Naive thymus-derived CD8-positive, alpha-beta T cell (primary cell): ENCODE measurements at regions not wholly inside any gene's neighbourhood (a gene's known extent, or its start where the extent isn't known, plus 50 kb on each side); places are given as distances from the start of the nearest gene placed in this dataset.
"Not testable (repeated sequence)": the region's sequence is repeated elsewhere in the genome, so short reads cannot be mapped to it uniquely, and the experiment has no call there.

ENCODE experiments used
- ATAC-seq, 2 donors: fragments of 150-1000 bp; cut with Tn5 transposase in 1 of 2; sonication (Bioruptor Pico), chemical (Tn5 transposase) in 1 of 2; 1 replicate in 1 of 2; 2 replicates in 1 of 2; pipeline ENCODE4 v1.10.0; 2021; ENCODE audit warnings: mild to moderate bottlenecking in 2 of 2, moderate library complexity in 2 of 2
- POLR2A ChIA-PET: fragments of 350-600 bp; sonication (Branson Sonifier 250); formaldehyde crosslinking; loops from one replicate; lab custom pipeline; 2021; ENCODE audit warnings: antibody characterized with exemption; lab: Charles Lee
- DNase-seq, 10 donors: peaks; one replicate each; pipeline versions ENCODE4 v3.0.0 to v3.0.0-alpha.2; 2020 to 2022
- H3K27ac Mint-ChIP-seq, 10 donors: one replicate each; pipeline ENCODE4 v1.8.0; 2020 to 2022; ENCODE audit warnings: mild to moderate bottlenecking in 10 of 10, mixed read lengths in 10 of 10, moderate library complexity in 4 of 10, inconsistent platforms in 1 of 10
- H3K27me3 Mint-ChIP-seq, 5 donors: one replicate each; pipeline ENCODE4 v1.8.0; 2021 to 2022; ENCODE audit warnings: mixed read lengths in 5 of 5
- H3K36me3 Mint-ChIP-seq, 3 donors: one replicate each; pipeline ENCODE4 v1.8.0; 2020 to 2022; ENCODE audit warnings: mixed read lengths in 3 of 3, mild to moderate bottlenecking in 2 of 3, inconsistent platforms in 1 of 3
- H3K4me1 Mint-ChIP-seq, 4 donors: one replicate each; pipeline ENCODE4 v1.8.0; 2021 to 2022; ENCODE audit warnings: mixed read lengths in 4 of 4
- H3K4me3 Mint-ChIP-seq, 10 donors: one replicate each; pipeline ENCODE4 v1.8.0; 2020 to 2022; ENCODE audit warnings: mild to moderate bottlenecking in 10 of 10, mixed read lengths in 10 of 10, moderate library complexity in 6 of 10, inconsistent platforms in 1 of 10
- H3K9me3 Mint-ChIP-seq, 9 donors: one replicate each; pipeline ENCODE4 v1.8.0; 2020 to 2022; ENCODE audit warnings: mixed read lengths in 9 of 9, mild to moderate bottlenecking in 3 of 9, inconsistent platforms in 1 of 9, moderate library complexity in 1 of 9

DNA sequence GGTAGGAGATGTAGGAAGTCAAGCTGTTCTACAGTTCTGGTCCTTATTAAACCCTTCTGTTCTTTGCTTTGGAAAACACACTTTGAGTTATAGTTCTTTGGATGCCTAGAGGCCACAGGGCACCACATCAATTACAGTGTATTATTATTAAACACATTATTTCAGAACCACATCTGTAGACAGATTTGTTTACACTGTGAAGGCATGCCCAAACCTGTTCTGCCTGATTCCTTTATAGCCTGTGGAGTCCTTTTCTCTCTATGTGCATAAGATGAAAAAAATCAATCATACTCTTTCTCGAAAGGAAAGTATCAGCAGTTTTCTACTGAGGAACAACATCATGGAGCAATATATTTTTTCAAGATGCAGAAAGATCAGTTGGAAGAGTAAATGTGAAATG lies 371.3 kb upstream of the INTU start:
- Mint-ChIP-seq H3K4me3 (no peak overlapping the region), H3K4me1 (no peaks in the 10 kb centered on the region), H3K27me3 (no peaks in the 10 kb centered on the region), H3K9me3 (peaks cover 0 to 22% (median 6%) of the 10 kb centered on the region in 9 donors), H3K36me3 (no peaks in the 10 kb centered on the region), H3K27ac (no peak overlapping the region)
- POLR2A ChIA-PET: no interaction called here
- DNase-seq: no peak
- no peak for ATAC-seq

DNA sequence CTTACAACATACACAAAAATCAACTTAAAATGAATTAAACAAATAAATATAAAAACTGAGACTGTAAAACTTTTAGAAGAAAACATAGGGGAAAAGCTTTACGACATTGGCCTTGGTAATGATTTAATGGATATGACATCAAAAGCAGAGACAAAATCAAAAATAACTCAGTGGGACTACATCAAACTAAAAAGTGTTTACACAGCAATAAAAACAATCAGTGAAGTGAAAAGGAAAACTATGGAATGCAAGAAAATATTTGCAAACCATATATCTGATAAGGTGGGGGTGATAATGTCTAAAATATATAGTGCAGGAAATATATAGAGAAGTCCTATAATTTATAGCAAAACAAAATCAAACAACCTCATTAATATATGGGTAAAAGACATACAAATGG lies 364.4 kb upstream of the INTU start:
- Mint-ChIP-seq H3K4me1 (no peaks in the 10 kb centered on the region), H3K4me3 (no peak overlapping the region), H3K27me3 (no peaks in the 10 kb centered on the region), H3K27ac (no peak overlapping the region), H3K9me3 (peaks cover 1 to 24% (median 10%) of the 10 kb centered on the region in 9 donors), H3K36me3 (no peaks in the 10 kb centered on the region)
- DNase-seq (no peak), ATAC-seq (no peak)
- POLR2A ChIA-PET: no interaction called here

DNA sequence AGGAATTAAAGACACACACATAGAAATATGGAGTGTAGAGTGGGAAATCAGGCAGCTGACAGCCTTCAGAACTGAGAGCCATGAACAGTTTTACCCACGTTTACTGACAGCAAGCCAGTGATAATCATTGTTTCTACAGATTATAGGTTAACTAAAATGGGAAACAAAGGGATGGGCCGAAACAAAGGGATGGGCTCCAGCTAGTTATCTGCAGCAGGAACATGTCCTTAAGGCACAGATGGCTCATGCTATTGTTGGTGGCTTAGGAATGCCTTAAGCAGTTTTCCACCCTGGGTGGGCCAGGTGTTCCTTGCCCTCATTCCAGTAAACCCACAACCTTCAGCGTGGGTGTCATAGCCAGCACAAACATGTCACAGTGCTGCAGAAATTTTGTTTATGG lies 355.7 kb upstream of the INTU start:
- peaks cover 4 to 33% (median 12%) of the 10 kb centered on the region in 9 donors for H3K9me3 Mint-ChIP-seq
- not testable (repeated sequence) for ATAC-seq, H3K36me3 Mint-ChIP-seq

DNA sequence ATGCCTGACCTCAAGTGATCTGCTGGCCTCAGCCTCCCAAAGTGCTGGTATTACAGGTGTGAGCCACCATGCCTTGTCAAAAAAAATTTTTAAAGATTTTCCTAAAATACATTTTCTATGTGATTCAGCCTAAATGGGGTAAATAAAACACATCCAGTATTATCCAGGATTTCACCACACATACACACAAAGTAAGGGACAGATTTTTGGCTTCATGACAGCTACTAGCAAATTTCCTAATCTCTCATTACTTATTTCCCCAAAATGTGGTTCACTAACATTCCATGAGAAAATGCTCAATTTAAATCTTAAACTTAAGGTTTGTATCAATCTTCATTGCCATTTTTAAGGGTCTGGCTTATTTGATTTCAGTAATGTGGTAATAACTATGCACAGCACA lies 348.5 kb upstream of the INTU start:
- H3K27me3 Mint-ChIP-seq: no peaks in the 10 kb centered on the region
- no peak overlapping the region for H3K27ac Mint-ChIP-seq
- no peak for ATAC-seq
- POLR2A ChIA-PET: no interaction called here
- H3K9me3 Mint-ChIP-seq: peaks cover 0 to 18% (median 8%) of the 10 kb centered on the region in 9 donors
- no peaks in the 10 kb centered on the region for H3K4me1 Mint-ChIP-seq
- H3K36me3 Mint-ChIP-seq: no peaks in the 10 kb centered on the region
- H3K4me3 Mint-ChIP-seq: no peak overlapping the region
- DNase-seq: no peak

More for the DNA sequence above, 355.7 kb upstream of the INTU start:
- DNase-seq, H3K4me1 Mint-ChIP-seq, H3K4me3 Mint-ChIP-seq, H3K27me3 Mint-ChIP-seq, H3K27ac Mint-ChIP-seq, POLR2A ChIA-PET: not testable (repeated sequence)

DNA sequence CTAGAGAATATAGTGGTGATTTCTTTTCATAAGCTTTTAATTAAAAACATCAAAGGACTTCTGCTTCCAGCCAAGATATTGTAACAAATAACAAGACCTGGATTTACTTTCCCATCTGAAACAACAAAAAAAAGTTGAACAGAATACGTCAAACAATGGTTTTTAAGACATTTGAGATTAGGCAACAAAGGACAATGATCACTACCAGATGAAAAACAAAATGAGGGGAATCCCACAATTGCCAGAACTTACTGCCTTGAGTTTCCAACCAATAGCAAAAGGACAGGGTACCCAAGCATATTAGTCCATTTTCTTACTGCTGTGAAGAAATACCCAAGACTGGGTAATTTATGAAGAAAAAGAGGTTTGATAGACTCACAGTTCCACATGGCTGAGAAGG lies 341.4 kb upstream of the INTU start:
- POLR2A ChIA-PET: no interaction called here
- Mint-ChIP-seq H3K36me3 (peaks cover 0 to 2% (median 0%) of the 10 kb centered on the region in 3 donors), H3K27ac (no peak overlapping the region), H3K4me1 (no peaks in the 10 kb centered on the region), H3K9me3 (peaks cover 8 to 46% (median 21%) of the 10 kb centered on the region in 9 donors), H3K27me3 (no peaks in the 10 kb centered on the region), H3K4me3 (no peak overlapping the region)
- ATAC-seq: no peak
- DNase-seq: no peak

DNA sequence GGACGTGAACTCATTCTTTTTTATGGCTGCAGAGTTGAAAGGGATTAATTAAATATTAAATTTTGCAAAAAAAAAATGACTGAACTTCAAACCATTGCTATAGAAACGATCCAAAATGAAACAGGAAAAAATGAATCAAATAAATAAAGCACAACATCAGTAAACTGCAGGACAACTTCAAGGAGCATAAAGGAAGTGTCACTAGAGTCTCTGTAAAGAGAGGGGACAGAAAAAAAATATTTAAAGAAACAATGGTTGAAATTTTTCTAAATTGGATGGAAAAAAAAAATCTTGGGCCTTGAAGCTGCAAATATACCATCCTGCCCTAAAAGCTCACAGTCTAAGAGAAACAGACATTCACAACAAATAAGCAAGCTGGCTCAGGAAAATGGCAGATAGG lies 339.3 kb upstream of the INTU start:
- no peak for DNase-seq
- Mint-ChIP-seq H3K27me3 (no peaks in the 10 kb centered on the region), H3K4me1 (no peaks in the 10 kb centered on the region), H3K36me3 (peaks cover 0 to 17% (median 0%) of the 10 kb centered on the region in 3 donors), H3K9me3 (peaks cover 12 to 52% (median 31%) of the 10 kb centered on the region in 9 donors), H3K27ac (no peak overlapping the region), H3K4me3 (no peak overlapping the region)
- POLR2A ChIA-PET: no interaction called here
- ATAC-seq: no peak

DNA sequence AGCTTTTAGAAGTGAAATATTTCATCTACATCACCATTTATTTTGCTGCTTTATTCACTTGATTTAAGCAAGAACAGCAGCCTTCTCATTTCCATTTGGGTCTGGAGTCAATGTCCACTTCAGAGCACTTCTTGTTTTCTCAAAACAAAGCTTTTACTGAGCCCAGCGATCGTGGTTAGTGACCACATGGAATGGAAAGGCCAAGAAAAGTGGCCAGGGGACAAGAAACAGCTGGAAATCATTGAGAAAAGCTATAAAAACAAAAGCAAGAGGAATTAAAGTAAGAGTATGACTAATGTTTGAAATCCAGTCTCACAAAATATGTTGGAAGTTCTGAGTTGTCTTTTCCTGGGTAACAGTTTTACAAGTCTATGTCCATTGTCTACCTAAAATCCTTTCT lies 328.4 kb upstream of the INTU start:
- no peak overlapping the region for H3K27ac Mint-ChIP-seq
- peaks cover 0 to 3% (median 0%) of the 10 kb centered on the region in 3 donors for H3K36me3 Mint-ChIP-seq
- no peak overlapping the region for H3K4me3 Mint-ChIP-seq
- DNase-seq: no peak
- H3K4me1 Mint-ChIP-seq: no peaks in the 10 kb centered on the region
- POLR2A ChIA-PET: no interaction called here
- H3K9me3 Mint-ChIP-seq: peaks cover 3 to 46% (median 12%) of the 10 kb centered on the region in 9 donors
- H3K27me3 Mint-ChIP-seq: no peaks in the 10 kb centered on the region
- ATAC-seq: no peak

DNA sequence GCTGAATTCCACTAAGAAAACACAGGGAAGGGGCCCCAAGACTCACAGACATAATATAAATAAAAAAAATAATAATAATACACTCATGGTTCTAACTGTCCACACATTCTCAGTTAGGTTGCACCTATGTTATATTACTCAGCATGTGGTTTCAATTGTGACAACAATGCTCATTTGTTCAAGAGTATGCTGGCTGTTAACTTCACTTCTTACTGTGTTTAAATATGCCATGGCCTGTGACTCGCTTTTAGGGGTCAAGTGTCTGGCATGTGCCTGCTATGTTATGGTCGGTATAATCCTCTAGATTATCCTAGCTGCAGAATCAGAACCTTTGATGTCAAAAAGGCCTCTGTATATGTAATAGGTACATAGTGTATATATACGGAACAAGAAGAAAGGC lies 324.8 kb upstream of the INTU start:
- H3K36me3 Mint-ChIP-seq: peaks cover 0 to 2% (median 0%) of the 10 kb centered on the region in 3 donors
- DNase-seq: no peak
- no peaks in the 10 kb centered on the region for H3K4me1 Mint-ChIP-seq
- peaks cover 3 to 43% (median 12%) of the 10 kb centered on the region in 9 donors for H3K9me3 Mint-ChIP-seq
- no peak for ATAC-seq
- H3K4me3 Mint-ChIP-seq: no peak overlapping the region
- H3K27ac Mint-ChIP-seq: no peak overlapping the region
- H3K27me3 Mint-ChIP-seq: no peaks in the 10 kb centered on the region
- POLR2A ChIA-PET: no interaction called here

DNA sequence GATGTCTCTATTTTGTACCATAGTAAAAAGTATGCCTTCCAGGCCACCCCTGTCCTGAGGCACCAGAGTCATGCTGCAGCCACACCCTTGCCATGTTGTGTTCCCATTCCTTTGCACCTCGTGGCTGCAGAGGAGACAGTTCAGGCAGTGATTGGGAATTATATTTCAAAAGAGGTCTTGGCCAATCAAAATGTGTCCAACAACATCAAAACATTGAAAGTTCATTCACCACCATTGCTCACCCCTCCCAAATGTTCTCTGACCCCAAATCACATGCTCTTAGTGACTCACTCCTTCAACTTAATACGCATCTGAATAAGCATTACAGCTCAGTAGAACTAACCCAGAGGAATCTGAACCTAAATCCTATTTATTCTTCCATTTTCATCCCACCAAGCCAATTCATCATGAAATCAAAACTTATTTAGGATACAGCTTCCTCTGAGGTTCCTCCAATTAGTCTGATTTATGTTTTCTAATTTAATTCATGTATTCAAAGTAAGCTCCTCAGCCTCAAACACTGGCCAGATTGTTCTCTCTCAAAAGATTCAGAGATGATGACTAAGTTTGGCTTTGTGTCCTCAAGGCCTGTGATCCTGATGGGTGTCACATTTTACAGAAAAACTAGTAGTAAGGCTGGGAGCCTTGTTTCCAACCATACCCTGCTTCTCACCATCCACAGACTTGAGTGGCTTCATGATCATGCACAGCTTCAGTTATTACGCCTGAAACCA lies 323.2 kb upstream of the INTU start:
- Mint-ChIP-seq H3K4me1 (no peaks in the 10 kb centered on the region), H3K27me3 (no peaks in the 10 kb centered on the region), H3K4me3 (no peak overlapping the region), H3K9me3 (peaks cover 5 to 49% (median 26%) of the 10 kb centered on the region in 9 donors), H3K27ac (no peak overlapping the region), H3K36me3 (peaks cover 0 to 13% (median 0%) of the 10 kb centered on the region in 3 donors)
- POLR2A ChIA-PET: no interaction called here
- ATAC-seq (no peak), DNase-seq (no peak)

DNA sequence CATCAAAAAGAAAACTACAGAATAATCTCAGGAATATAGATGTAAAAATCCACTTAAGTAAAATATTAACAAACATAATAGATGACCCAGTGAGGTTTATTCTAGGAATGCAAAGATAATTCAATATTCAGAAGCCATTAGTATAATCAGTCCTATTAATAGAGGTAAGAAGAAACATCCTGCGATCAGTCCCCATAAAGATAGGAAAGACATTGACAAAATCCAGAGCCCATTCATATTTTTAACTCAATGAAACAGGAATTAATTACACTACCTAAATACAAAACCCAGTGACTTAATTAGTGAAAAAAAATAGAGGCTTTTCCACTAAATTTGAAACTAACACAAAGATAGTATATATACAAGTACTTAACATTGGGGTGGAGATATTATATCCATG lies 321.4 kb upstream of the INTU start:
- DNase-seq (no peak), ATAC-seq (no peak)
- H3K27me3 Mint-ChIP-seq: no peaks in the 10 kb centered on the region
- no peaks in the 10 kb centered on the region for H3K4me1 Mint-ChIP-seq
- no peak overlapping the region for H3K27ac Mint-ChIP-seq
- no peak overlapping the region for H3K4me3 Mint-ChIP-seq
- peaks cover 7 to 65% (median 28%) of the 10 kb centered on the region in 9 donors for H3K9me3 Mint-ChIP-seq
- peaks cover 0 to 13% (median 0%) of the 10 kb centered on the region in 3 donors for H3K36me3 Mint-ChIP-seq
- POLR2A ChIA-PET: no interaction called here

DNA sequence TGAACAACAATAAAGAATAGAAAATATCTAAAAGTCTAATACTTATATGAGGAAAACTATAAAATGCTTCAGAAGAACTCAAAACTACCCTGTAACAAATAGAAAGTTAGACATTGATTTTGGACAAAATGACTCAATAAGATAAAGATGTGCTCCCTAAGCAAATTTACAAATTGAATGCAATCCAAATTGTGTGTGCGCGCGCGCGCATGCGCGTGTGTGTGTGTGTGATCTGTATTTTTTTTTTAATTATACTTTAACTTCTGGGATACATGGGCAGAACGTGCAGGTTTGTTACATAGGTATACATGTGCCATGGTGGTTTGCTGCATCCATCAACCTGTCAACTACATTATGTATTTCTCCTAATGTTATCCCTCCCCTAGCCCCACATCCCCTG lies 320.8 kb upstream of the INTU start:
- POLR2A ChIA-PET: no interaction called here
- Mint-ChIP-seq H3K4me1 (no peaks in the 10 kb centered on the region), H3K9me3 (peaks cover 7 to 65% (median 28%) of the 10 kb centered on the region in 9 donors), H3K36me3 (peaks cover 0 to 13% (median 0%) of the 10 kb centered on the region in 3 donors), H3K27ac (no peak overlapping the region), H3K27me3 (no peaks in the 10 kb centered on the region), H3K4me3 (no peak overlapping the region)
- ATAC-seq (no peak), DNase-seq (no peak)

DNA sequence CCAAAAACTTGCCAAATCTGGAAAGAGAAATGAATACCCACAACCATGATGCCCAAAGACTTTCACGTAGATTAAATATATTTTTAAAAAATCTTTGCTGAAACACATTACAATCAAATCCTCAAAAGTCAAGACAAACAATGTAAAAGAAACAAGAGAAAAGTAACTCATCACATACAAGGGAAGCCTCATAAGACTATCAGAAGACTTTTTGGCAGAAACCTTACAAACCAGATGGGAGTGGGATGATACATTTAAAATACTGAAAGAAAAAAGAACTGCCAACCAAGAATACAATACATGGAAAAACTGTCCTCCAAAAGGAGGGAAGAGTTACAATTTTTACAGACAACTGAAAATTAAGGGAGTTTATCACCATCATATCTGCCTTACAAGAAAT lies 319.0 kb upstream of the INTU start:
- no peaks in the 10 kb centered on the region for H3K4me1 Mint-ChIP-seq
- POLR2A ChIA-PET: no interaction called here

DNA sequence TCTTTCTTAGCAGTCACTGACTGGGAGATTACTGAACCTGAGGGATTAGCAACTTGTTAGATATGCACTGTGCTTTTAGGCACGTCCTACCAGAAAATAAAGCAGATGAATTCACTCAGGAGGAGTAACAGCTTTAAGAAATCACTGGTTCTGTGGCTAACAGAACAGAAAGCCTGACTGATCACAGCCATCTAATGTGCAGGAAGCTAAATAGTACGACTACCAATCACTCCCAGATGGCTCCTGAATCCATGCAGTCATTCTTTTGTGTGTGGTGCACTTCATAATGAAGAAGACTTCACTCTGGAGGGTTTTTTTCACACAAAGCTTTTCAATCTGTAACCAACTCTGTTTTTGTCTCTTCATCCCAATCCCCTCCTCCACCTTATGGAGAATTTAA lies 305.3 kb upstream of the INTU start:
- Mint-ChIP-seq H3K4me1 (no peaks in the 10 kb centered on the region), H3K9me3 (peaks cover 8 to 42% (median 21%) of the 10 kb centered on the region in 9 donors), H3K27ac (no peak overlapping the region), H3K4me3 (no peak overlapping the region), H3K36me3 (peaks cover 0 to 10% (median 0%) of the 10 kb centered on the region in 3 donors), H3K27me3 (no peaks in the 10 kb centered on the region)
- POLR2A ChIA-PET: no interaction called here
- DNase-seq (no peak), ATAC-seq (no peak)

More for the DNA sequence above, 319.0 kb upstream of the INTU start:
- Mint-ChIP-seq H3K36me3 (peaks cover 0 to 13% (median 0%) of the 10 kb centered on the region in 3 donors), H3K27me3 (no peaks in the 10 kb centered on the region), H3K4me3 (no peak overlapping the region), H3K9me3 (peaks cover 7 to 66% (median 30%) of the 10 kb centered on the region in 9 donors), H3K27ac (no peak overlapping the region)
- ATAC-seq (no peak), DNase-seq (no peak)
